HG02798 (cell line): ENCODE measurements at regions not wholly inside any gene's neighbourhood (a gene's known extent, or its start where the extent isn't known, plus 50 kb on each side); places are given as distances from the start of the nearest gene placed in this dataset.
A peak's percentile ranks its signal among the peaks of the same experiment; 100 is the strongest.
"Not testable (repeated sequence)": the region's sequence is repeated elsewhere in the genome, so short reads cannot be mapped to it uniquely, and the experiment has no call there.

Source experiments
- ATAC-seq: cut with Tn5 transposase; IDR thresholded peaks from one replicate; pipeline ENCODE4 v1.9.1; 2021; ENCODE audit warnings: mild to moderate bottlenecking; ENCODE audit not compliant: unreplicated experiment, poor library complexity

DNA sequence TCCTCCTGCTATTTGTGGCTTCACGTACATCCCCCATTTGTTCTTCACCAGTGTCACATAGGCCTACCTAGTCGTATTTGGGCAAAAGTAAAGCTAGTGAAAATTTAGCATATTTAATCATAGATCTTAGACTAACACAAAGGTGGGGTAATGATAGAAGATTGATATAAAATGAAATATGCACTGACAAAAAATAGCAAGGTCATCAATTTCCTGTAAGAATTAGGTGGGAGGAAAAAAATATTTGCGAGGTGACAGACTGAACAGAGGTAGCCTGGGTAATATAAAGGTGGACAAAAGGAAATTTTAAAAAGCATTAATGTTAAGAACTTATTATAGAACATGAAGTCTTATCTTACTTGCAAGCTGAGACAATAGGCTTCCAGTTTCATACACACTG lies 239.9 kb downstream of the PCDH10 start:
- ATAC-seq: no peak

DNA sequence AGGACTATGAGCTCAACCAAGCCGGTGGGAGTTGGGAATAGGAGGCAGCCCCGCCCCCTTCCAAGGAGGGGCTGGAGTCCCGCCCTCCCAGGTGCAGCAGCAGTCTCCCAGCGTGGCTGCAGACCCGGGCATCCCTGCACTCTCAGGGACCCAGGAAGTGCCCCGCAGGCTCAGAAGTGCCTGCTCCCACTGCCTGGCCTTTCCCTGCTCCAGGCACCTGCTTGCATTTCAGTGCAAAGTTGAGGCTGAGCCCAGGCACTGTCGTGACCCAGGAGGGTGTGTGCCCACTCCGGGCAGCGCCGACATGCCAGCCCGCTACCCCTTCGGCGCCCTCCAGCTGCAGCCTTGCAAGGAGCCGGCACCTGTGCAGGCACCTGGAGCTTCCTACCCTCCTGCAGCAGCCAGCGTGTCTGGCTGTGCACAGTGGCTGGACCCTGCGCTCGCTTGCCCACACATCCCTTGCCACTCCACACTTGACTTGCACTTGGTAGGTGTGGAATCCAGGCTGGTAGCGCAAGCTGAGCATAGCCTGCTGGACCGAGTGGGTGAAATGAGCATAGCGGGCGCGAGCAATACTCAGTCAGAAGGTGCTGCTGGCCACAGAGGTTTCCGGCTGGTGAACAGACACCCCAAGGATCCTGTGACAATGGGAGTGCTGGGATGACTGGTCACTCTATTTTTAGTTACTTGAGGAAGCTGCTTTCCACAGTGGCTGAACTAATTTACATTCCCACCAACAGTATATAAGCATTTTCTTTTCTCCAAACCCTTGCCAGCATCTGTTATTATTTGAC lies 236.3 kb downstream of the PCDH10 start:
- no peak for ATAC-seq

DNA sequence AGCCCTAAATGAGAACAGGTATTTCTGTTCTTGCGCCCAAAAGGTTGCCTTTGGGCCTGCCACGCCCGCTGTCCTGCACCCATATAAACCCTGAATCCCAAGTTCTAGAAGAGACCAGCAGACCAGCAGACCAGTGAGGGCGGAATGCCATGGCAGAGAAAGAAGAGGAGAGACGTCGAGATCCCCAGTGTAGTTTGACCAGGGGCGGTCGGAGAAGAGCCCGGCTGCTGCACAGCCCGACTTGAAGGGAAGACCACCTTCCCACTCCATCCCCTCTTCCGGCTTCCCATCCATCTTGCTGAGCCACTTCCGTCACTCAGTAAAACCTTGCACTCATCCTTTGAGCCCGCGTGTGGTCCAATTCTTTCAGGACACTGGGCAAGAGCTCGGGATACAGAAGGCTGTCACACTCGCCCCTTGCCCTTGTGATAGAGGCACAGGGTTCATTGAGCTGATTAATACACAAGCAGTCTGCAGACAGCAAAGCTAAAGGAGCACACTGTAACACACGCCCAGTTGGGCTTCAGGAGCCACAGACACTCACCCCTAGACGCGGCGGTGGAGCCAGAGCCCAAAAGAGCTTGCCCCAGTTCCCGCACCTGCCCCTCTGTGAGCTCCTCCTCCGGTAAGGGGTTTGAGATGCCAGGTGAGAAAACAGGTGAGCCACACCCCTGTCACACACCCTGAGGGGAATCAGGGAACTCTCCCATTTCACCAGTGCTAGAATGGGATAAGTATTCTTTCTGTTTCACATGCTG lies 230.8 kb downstream of the PCDH10 start:
- ATAC-seq: no peak

DNA sequence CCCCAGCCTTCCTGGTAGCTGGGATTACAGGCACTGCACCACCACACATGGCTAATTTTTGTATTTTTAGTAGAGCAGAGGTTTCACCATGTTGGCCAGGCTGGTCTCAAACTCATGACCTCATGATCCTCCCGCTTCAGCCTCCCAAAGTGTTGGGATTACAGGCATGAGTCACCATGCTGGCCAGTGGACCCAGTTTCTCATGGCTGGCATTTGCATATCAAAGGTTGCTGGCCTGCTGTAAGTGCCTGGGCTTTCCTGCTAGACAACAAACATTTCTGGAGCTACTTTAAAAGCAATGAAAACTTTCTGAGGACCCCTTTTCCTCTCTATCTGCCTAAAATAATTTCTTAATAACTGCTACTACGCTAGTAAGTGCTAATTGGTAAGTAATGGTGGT lies 228.2 kb downstream of the PCDH10 start:
- ATAC-seq: no peak

DNA sequence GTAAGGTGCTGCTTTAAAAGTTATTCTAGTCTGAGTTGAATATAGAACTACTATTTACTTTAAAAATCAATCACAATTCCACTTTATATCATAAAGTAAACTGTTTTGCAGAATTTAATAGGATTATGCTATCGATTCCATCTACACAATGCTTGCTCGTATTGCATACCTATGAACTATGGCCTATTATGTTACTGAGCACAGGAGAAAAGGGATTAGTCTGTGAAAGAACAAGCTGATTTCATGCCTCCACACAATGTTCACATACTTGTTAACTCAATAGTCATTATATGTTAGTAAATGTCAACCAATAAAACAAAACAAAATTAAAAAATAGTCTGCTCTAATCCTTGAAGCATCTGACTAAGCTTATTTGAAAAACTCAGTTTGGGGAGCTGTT lies 223.6 kb downstream of the PCDH10 start:
- ATAC-seq: no peak

DNA sequence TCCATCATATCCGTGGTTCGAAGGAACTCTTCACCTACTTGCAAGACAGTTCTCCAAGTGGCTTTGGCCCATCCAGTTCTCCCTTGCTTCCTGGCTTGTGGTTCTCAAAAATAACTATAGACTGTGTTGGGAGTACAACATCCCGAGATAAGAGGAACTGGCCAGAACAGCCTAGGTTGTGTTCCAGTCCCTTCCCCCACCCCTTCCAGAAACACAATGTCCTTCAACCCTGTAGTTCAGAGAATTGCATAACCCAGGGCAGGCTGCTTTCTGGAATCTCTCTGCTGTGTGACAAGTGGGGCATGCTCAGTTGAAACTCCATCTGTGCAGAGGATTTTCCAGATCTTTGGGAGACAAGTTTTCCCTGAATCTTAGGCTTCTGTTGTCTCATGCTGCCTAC lies 206.5 kb downstream of the PCDH10 start:
- ATAC-seq: no peak

DNA sequence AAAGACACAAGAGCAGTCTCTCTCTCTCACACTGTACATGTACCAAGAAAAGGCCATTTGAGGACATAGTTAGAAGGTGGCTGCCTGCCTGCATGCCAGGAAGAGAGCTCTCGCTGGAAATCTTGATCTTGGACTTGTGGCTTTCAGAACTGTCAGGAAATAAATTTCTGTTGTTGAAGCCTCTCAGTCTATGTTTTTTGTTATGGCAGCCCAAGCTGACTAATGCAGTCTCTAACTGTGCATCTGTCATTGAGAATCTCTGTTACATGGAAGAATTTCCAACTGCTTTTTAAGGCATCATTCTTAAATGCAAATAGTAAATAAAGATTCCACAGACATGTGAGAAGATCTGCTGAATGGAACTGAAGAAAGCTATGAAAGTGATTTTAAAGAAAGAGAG lies 198.3 kb downstream of the PCDH10 start:
- ATAC-seq: no peak

DNA sequence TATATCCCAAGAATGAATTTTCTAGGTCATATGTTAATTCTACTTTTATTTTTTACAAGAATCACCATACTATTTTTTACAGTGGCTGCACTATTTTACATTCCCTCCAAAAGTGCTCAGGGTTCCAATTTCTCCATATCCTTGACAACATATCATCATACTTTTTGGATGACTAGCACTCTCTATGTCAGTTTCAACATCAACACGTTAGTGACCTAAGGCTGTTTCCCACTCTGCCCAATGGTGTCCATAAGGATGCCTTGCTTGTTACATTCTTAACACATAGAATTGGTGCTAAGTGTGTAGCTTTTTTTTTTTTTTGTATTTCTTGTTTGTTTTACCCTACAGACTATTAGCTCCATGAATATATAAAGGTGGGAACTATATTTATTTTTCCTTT lies 175.4 kb downstream of the PCDH10 start:
- no peak for ATAC-seq

DNA sequence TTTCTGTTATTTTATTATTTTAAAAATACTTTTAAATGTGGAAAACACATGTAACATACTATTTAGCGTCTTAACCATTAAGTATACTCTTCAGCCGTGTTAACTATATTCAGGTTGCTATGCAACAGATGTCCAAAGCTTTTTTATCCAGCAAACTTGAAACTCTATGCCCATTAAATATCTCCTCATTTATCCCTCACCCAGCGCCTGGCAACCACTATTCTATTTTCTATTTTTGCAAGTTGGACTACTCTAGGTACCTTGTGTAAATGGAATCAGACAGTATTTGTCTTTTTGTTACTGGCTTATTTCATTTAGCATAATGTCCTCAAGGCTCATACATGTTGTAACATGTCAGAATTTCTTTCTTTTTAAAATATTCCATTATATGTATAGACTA lies 174.6 kb downstream of the PCDH10 start:
- no peak for ATAC-seq

DNA sequence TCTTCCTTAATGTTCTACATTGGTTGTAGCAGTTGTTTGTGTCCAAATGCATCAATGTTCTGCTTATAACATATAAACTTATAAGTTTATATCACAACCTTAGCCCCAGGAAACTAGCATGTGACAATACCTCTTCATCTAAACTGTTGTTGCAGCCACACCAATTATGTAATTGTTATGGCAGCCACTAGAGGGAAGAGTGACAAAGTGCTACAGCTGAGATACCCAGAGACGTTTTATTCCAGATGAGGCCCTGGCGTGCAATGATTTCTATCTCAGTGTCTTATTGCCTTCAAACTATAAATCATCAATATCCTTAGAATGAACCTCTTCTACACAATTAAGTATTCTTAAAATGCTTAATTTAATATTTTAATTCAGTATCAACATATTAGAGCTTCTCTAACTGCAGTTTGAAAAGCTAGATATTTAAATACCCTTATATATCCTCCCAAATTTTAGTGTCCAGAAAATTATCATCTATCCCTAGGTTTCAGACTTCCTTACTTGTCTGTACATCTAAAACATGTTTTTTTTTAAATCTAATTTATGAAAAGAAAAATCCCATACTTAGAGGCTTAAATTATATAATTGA lies 171.6 kb downstream of the PCDH10 start:
- ATAC-seq: peak; percentile 60

DNA sequence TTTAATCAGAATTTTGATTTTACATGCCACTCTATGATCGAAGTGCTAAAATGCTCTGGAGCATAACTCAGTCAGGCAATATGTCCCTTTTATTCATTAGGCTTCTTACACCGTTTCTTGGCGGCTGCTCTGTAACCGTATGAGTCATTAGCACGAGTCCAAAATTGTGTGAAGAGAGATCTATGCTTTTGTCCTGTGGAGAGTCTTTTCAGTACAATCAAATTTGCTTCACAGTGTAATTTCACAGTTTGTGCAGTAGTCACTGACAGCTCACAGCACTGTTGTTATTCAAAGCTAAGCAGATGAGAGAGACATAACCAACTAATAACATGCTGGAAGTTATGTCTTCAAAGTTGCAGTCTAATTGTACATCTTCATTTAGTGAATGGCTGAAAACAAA lies 167.8 kb downstream of the PCDH10 start:
- ATAC-seq: no peak

DNA sequence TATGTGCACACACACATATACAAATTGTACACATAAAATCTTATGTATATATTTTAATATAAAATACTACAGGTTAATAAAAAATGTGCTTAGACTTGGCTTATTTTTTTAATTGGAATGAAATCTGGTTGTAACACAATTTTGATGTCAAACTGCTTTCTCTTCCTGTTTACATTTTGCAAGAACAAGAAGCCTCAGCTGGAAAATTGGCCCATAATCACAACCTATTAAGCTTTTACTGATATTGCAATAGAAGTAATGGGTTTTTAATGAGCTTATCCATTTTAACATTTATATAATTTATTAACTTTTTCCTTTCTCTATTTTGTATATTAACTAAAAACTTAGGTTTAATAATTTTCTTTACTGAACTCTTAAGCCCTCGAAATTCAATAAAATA lies 165.9 kb downstream of the PCDH10 start:
- no peak for ATAC-seq

DNA sequence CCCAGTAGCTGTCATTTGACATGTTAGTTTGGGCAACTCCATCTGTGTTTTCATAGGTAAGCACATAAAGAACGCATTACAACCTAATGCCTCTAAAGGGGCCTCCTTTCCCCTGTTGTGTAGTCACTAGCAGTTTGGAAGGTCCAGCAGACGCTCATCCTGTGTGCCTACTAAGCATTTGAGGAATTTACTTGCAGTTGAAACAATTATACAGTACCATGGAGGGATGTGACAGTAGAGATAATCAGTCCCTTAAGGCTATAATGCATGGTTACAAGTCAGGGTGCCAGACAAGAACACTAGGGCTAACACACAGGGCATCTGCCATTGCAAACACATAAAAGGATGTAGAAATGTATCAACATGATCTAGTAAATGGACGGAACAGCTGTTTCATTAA lies 138.3 kb downstream of the PCDH10 start:
- ATAC-seq: no peak

DNA sequence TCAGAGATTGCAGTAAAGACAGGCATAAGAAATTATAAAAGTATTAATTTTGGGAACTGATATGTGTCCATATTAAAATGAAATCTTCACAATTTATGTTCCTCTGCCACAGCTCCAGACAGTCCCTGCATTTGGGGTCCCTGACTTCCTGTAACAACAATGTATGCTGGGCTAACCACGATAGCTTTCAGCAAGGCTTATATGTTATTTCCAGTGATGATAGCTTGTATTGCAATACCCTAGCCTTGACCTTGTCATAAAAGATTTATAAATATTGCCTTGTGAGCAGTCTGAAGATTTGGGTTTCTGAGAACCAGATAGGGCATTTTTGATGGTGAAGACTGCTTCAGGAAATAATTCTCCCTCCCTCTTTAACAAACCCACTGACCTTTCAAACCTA lies 129.5 kb downstream of the PCDH10 start:
- ATAC-seq: no peak

DNA sequence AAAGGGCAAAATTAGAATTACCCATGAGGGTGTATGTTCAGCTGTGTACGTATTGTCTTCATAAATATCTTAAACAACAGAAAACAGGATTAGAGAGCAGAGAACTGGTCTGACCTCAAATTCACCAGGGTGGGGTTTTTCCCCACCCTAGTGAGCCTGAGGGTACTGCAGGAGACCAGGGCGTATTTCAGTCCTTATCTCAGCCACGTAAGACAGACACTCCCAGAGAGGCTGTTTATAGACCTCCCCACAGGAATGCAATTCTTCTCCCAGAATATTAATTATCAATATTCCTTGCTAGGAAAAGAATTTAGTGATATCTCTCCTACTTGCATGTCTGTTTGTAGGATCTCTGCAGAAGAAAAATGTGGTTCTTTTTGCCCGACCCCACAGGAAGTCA lies 128.8 kb downstream of the PCDH10 start:
- not testable (repeated sequence) for ATAC-seq

DNA sequence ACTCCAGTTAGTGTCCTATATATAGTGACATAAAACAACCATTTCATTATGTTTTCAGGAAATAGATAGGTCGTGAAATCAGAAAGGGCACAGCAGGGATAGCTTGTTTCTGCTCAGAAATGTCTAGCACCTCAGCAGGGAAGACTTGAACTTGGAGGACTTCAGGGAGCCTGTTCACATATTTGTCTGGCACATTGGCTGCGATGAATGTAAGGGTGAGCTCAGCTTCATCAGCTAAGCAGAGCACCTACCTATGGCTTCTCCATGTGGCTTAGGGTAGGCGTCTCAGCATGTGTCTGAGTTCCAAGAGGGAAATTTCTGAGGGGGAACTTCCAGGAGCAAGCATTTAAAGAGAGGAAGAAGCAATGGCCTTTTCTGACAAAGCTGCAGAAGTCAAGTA lies 126.2 kb downstream of the PCDH10 start:
- ATAC-seq: no peak

DNA sequence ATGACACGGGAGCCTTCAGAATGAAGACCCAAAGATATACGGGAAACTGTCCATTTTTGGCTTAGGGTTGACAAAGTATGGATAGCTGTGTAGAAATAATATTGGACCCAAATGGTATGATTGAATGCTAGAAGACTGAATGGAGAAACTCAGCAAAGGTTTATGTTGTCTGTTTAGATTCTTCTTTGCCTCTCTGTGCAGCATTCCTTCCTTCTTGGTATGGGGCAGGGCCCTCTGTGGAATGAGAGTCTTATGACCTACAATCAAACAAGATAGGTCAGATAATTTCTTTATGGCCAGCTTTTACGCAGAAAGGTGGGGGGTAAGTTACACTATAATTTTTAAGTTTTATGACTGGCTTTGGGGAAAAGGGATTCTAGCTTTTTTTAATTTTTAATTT lies 124.3 kb downstream of the PCDH10 start:
- ATAC-seq: no peak

DNA sequence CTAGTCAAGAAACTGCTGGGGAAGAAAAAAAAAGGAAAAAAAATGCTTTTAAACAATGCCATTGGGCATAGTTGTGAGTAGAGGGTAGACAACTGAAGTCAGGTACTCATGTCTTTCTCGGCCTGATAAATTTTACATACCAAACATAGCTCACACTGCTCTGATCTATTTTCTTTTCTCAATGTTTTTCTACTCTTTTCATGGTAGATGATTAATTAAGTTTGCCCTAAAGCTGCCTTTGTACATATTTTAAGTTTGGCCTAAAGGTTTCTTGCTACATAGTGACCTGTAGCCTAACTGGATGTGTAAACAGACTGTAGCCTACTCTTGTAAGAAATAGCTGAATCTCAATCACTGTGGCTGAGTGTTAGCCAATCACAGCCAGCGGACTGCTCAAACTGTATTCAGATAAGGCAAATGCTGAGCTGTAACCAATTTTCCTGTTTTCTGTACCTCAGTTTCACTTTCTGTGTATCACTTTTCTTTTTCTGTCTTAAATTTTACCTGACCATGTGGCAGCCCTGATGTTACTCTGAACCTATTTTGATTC lies 121.0 kb downstream of the PCDH10 start:
- peak; percentile 40 for ATAC-seq

DNA sequence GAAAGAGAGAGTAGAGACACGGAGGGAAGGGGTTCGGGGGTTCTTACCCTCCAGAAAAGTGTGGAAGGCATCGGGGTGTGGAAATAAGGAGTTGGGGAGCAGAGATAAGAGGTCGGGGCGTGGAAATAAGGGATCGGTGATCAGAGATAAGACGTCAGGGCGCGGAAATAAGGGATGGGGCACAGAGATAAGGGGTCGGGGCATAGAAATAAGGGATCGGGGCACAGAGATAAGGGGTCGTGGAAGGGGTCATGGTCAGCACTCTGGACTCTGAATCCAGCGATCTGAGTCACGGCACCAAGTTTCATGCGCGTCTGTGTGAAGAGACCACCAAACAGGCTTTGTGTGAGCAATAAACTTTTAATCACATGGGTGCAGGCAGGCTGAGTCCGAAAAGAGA lies 119.1 kb downstream of the PCDH10 start:
- ATAC-seq: no peak

DNA sequence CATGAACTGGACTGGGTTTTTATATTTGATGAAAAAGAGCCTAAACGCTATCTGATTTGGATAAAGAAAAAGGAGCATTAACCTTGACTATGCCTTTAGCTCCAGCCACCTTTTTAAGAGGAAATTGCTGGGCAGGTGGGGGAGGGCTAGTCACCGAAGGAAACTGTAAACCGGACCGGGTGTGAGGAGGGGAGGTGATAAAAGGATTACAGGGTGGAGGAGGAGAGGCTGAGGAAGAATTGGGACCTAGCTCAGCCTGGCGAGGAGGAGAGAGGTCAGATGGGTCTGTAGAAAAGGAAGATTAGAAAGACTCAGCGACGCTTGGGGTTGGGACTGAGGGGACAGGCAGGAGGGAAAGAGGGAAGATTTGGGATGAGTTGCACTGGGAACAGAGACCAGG lies 118.4 kb downstream of the PCDH10 start:
- not testable (repeated sequence) for ATAC-seq

DNA sequence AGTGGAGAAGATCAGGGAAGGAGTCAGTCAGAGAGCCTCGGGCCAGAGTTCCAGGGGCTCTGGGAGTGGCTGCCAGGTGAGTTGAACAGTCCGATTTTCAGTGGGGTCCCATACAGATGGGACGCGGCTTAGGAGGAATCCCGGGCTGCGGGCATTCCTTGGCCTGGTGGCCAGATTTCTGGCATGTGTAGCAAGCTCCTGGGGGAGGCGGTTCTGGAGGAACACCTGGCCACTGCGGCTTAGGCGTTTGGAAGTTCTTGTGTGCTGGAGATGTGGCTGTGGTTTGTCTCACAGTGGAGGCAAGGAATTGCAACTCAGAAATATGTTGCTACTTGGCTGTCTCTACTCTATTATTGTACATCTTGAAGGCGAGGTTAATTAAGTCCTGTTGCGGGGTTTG lies 117.9 kb downstream of the PCDH10 start:
- not testable (repeated sequence) for ATAC-seq
